Occipital lobe (tissue), 1 donor: ENCODE measurements at regions not wholly inside any gene's neighbourhood (a gene's known extent, or its start where the extent isn't known, plus 50 kb on each side); places are given as distances from the start of the nearest gene placed in this dataset.
"Not testable (repeated sequence)": the region's sequence is repeated elsewhere in the genome, so short reads cannot be mapped to it uniquely, and the experiment has no call there.

ENCODE experiments used
- DNase-seq: peaks from one replicate; lab custom pipeline; 2025; lab: John Stamatoyannopoulos, UW

GRCh38 chr7:113606325-113606724 is 312.5 kb downstream of the PPP1R3A start:
- DNase-seq = no peak

- DNase-seq = not testable (repeated sequence)
These were observed 318.4 kb downstream of the PPP1R3A start for GRCh38 chr7:113600428-113600827.

GRCh38 chr7:113593455-113593854 is 325.4 kb downstream of the PPP1R3A start:
- not testable (repeated sequence) for DNase-seq

- not testable (repeated sequence) for DNase-seq
These were observed 325.9 kb downstream of the PPP1R3A start for GRCh38 chr7:113592924-113593323.

- DNase-seq = no peak
These were observed 336.3 kb downstream of the PPP1R3A start for GRCh38 chr7:113582471-113582870.

GRCh38 chr7:113563257-113563656 is 355.6 kb downstream of the PPP1R3A start:
- not testable (repeated sequence) for DNase-seq

GRCh38 chr7:113562801-113563200 is 356.0 kb downstream of the PPP1R3A start:
- no peak for DNase-seq

DNA sequence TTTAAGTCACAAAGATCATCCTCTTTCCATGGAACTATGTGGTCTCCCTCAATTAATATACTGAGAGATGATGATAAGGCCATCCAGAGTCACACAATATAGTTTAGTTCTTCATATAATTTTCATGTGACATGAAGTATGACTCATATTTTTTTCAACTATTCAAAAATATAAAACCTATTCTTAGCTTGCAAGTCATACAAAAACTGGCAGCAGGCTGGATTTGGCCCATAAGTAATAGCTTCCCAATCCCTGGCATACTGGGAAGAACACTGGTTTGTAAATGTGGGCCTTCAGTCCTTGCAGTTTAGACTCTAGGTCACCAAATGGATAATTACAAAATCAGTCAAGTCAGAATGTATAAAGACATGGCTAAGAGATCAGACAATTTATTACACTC is 356.6 kb downstream of the PPP1R3A start:
- no peak for DNase-seq

GRCh38 chr7:113561446-113561845 is 357.4 kb downstream of the PPP1R3A start:
- DNase-seq = no peak

- no peak for DNase-seq
These were observed 367.8 kb downstream of the PPP1R3A start for GRCh38 chr7:113550966-113551365.

GRCh38 chr7:113548561-113548960 is 370.2 kb downstream of the PPP1R3A start:
- no peak for DNase-seq

- no peak for DNase-seq
These were observed 370.7 kb downstream of the PPP1R3A start for GRCh38 chr7:113548137-113548536.

- no peak for DNase-seq
These were observed 397.3 kb downstream of the PPP1R3A start for GRCh38 chr7:113521468-113521867.

DNA sequence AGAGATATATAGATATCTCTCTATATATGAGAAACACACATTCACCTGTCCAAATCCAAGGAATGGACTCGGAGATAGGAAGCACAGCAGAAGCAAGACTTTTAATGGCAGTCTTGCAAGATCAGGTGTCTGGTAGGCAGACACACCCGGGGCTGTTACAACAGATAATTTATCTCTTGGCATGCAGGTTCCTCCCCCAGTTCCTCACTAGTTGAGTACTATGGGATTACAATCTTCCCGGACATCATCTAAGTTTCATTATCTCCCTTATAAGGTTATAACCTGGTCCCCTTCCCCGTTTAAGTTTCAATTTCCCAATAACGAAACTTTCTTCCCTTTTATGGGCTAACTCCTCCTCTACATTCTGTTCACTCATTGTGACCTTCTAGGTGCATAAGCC is 399.3 kb downstream of the PPP1R3A start:
- no peak for DNase-seq

DNA sequence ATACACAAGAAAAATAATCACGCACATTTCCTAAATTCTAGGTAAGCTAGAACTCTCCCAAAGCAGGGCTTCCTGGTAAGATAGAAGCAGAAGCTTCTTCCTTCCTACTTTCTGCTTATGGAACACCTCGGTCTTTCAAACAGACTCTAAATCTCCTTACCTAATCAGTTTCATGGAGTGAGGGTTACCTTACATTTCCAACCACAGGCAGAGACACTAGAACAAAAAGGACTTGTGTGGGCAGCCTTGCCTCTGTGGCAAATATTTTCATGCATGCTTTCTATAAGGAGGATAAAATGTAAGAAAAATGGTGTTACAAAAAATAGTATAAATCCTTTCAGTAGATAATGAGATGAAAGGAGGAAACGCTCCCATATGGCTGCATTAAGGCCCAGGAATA is 386.3 kb upstream of the SMIM30 start:
- DNase-seq = no peak

DNA sequence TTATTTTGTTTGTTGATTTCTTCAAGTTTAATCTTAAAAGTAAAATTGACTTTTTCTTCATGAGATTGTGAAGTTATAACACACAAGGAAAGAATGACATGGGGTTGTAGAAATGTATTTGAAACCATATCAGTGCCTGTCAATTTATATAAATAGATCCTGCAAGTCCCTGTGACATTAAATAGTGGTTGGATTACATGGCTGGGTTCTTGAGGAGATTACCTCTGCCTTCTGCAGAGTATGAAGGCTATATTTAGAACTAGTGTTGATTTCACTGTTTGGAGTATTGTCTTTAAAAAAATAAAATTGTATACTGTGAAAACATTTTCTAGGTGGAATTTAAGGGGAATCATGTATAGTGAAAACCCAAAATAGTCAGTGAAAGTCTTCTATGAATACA is 385.8 kb upstream of the SMIM30 start:
- no peak for DNase-seq

GRCh38 chr7:113496586-113496985 is 378.2 kb upstream of the SMIM30 start:
- DNase-seq = not testable (repeated sequence)

DNA sequence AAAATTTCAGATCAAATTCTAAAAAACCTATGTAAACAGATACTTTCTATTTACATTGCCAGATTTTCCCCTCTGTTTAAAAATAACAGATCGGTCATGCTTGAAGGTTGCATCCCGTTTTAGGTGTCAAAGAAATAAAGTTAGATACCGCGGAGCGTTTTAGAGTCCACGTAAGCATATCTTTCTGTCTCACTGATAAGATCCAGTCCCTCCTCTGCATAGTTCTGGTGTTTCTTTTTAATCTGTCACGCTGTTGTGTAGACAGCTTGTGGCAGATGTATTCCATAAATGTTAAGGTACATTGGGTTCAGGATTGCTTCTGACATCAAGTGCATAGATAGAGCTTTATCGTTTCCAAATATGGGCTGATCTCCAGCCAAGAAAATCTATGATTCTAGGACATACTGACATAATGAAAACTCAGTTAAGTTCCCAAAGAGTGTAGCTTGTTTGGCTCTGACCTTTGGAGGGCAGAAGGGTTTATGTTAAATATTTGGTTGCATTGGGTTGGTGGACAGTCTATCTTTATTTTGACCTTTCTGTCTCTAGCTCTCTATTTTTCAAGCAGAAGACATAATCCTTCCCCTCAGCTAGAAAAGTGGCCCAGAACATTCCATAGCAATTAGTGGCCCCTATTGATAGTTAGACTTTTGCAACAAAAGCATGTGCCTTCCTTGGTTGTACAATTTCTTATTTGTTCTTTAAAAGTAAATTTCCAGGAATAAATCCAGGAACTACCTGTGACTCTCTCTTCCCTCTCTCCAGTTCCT is 376.6 kb upstream of the SMIM30 start:
- not testable (repeated sequence) for DNase-seq

- no peak for DNase-seq
These were observed 373.0 kb upstream of the SMIM30 start for GRCh38 chr7:113491305-113491704.

DNA sequence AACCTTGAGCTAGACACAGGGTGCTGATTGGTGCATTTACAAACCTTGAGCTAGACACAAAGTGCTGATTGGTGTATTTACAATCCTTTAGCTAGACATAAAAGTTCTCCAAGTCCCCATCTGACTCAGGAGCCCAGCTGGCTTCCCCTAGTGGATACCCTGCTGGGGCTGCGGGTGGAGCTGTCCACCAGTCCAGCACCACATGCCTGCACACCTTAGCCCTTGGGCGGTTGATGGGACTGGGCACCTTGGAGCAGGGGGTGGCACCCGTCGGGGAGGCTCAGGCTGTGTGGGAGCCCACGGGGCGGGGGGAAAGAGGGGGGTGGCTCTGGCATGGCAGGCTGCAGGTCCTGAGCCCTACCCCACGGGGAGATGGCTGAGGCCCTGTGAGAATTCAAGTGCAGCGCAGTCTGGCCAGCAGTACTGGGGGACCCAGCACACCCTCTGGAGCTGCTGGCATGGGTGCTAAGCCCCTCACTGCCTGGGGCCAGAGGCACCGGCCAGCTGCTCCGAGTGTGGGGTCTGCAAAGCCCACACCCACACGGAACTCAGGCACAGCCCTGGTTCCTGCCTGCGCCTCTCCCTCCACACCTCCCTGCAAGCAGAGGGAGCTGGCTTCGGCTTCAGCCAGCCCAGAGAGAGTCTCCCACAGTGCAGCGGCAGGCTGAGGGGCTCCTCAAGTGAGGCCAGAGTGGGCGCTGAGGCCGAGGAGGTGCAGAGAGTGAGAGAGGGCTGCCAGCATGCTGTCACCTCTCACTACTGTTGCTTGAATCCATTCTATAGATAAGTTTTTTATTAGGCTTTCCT is 369.8 kb upstream of the SMIM30 start:
- DNase-seq = no peak

DNA sequence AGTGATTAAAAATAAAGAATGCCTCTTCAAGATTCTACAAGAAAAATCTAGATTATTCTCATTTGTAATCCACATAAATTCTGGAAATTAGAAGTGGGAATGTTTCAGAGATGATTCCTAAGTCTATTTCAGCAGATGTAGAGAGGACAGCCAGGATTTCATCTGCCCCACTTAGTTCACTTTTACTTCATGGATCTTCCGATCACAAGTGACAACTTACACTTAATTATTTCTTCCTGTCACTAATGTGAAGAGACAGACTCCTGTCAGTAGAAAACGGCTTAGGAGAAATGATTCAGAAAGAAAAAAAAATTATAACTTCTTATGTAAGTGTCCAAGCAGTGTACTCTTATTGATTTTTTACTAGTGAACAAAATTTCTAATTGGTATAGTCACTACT is 368.2 kb upstream of the SMIM30 start:
- DNase-seq = no peak

DNA sequence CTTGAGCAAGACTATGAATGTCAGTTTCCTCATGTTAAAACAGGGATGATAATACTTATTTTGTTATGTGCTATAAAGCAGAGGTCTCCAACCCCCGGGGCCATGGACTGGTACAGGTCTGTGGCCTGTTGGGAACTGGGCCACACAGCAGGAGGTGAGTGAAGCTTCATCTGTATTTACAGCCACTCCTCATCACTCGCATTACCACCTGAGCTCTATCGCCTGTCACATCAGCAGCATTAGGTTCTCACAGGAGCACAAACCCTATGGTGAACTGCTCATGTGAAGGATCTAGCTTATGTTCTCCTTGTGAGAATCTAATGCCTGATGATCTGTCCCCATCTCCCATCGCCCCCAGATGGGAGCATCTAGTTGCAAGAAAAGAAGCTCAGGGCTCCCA is 365.3 kb upstream of the SMIM30 start:
- no peak for DNase-seq

DNA sequence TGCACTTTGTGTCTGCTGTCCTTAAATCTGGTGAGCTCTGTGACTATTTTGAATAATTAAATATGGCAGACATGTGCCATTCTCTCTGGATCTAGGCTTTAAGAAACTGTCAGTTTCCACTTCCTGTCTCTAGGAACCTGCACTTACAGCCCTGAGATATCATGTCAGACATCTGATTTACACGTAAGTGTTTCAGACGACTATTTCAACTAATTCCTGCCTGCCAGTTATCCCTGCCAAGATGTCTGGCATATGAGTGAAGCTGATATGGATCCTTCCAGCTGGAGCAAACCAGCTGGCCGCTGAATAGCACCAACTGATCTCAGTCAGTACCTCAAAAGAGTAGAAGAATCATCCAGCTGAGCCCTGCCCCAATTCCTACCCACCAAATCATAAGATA is 362.2 kb upstream of the SMIM30 start:
- no peak for DNase-seq
